HepG2 (cell line): ENCODE measurements at regions not wholly inside any gene's neighbourhood (a gene's known extent, or its start where the extent isn't known, plus 50 kb on each side); places are given as distances from the start of the nearest gene placed in this dataset.

Experiments used
- ATAC-seq: fragments of 200-7000 bp; cut with Tn5 transposase; 3 replicates; pipeline ENCODE4 v1.9.1; 2020; ENCODE audit warnings: mild to moderate bottlenecking, moderate library complexity
- BruUV-seq: library from RNA; stranded (reverse); fragments of 400-500 nt; replicated peaks from 2 replicates; lab custom pipeline; 2021; lab: Mats Ljungman, UMichigan
- CTCF ChIA-PET: fragments of 300-600 bp; formaldehyde crosslinking; extraction: SDS; loops from one replicate; lab custom pipeline; 2021; ENCODE audit warnings: low total read pairs, inconsistent platforms, low intra/inter-chr PET ratio; lab: Yijun Ruan, JAX
- POLR2A ChIA-PET: fragments of 350-600 bp; sonication (Branson Sonifier 250); formaldehyde crosslinking; loops from one replicate; lab custom pipeline; 2020; ENCODE audit warnings: antibody characterized with exemption, inconsistent platforms; lab: Yijun Ruan, JAX
- DNase-seq: peaks from one replicate; pipeline ENCODE4 v3.0.0-alpha.2; 2015; ENCODE audit warnings: low spot score
- FAIRE-seq: peaks from 3 replicates; lab custom pipeline; 2011; peaks lifted over from hg19 to GRCh38; lab: Jason Lieb, UNC
- H2AFZ ChIP-seq: one replicate; pipeline ENCODE4 v1.6.1; 2011; ENCODE audit warnings: low read length, inconsistent platforms
- H3K27ac ChIP-seq: fragments of 300-600 bp; 3 replicates; pipeline ENCODE4 v1.8.0; 2011; ENCODE audit warnings: mixed run types, mild to moderate bottlenecking, mixed read lengths, low read length, inconsistent platforms; ENCODE audit not compliant: insufficient read depth; ENCODE audit errors: extremely low read length
- H3K27me3 ChIP-seq, 2 experiments: fragments of 200-600 bp in 1 of 2; 2 replicates in 1 of 2; 3 replicates in 1 of 2; pipeline versions ENCODE4 v1.6.0 to v1.8.0; 2011; ENCODE audit warnings: low read length in 2 of 2, mild to moderate bottlenecking in 2 of 2, moderate library complexity in 2 of 2, inconsistent platforms in 1 of 2; ENCODE audit not compliant: insufficient read depth in 2 of 2, control insufficient read depth in 1 of 2
- H3K36me3 ChIP-seq, 2 experiments: fragments of 200-600 bp in 1 of 2; replicated peaks in 1 of 2; 2 replicates in 1 of 2; 3 replicates in 1 of 2; pipeline versions ENCODE4 v1.5.1 to v1.8.0; 2011; ENCODE audit warnings: low read length in 2 of 2, inconsistent platforms in 1 of 2; ENCODE audit not compliant: insufficient read depth in 2 of 2, control insufficient read depth in 1 of 2
- H3K4me1 ChIP-seq: 2 replicates; pipeline ENCODE4 v1.5.1; 2012; ENCODE audit warnings: low read length, inconsistent platforms; ENCODE audit not compliant: insufficient read depth
- H3K4me2 ChIP-seq: 2 replicates; pipeline ENCODE4 v1.6.0; 2011; ENCODE audit warnings: low read depth, low read length, inconsistent platforms
- H3K4me3 ChIP-seq, 3 experiments: fragments of 200-600 bp in 1 of 3; sonication (generic), shearing (Covaris generic) in 1 of 3; replicated peaks in 1 of 3; 2 replicates each; pipeline ENCODE4 v1.5.1; 2011 to 2016; ENCODE audit warnings: low read length in 3 of 3, inconsistent platforms in 2 of 3, low read depth in 2 of 3, mild to moderate bottlenecking in 2 of 3, control low read depth in 1 of 3, mixed read lengths in 1 of 3; ENCODE audit not compliant: insufficient read depth in 1 of 3
- H3K79me2 ChIP-seq: one replicate; pipeline ENCODE4 v1.6.1; 2011; ENCODE audit warnings: low read length, inconsistent platforms; ENCODE audit not compliant: insufficient read depth
- H3K9ac ChIP-seq: 2 replicates; pipeline ENCODE4 v1.6.0; 2011; ENCODE audit warnings: mild to moderate bottlenecking, low read depth, low read length, inconsistent platforms; ENCODE audit not compliant: insufficient read depth
- H3K9me3 ChIP-seq: 2 replicates; pipeline ENCODE4 v1.5.1; 2012; ENCODE audit warnings: mild to moderate bottlenecking, low read length
- H4K20me1 ChIP-seq: 2 replicates; pipeline ENCODE4 v1.6.0; 2011; ENCODE audit warnings: inconsistent platforms, mild to moderate bottlenecking, low read length, moderate library complexity; ENCODE audit not compliant: insufficient read depth
- BCL6 ChIP-seq: IDR thresholded peaks from 2 replicates; pipeline ENCODE4 v1.6.1; 2016; ENCODE audit warnings: missing genetic modification reagents, missing compliant biosample characterization
- CBFB ChIP-seq: sonication (generic); formaldehyde crosslinking; IDR thresholded peaks from 2 replicates; pipeline ENCODE4 v1.4.0; 2020; ENCODE audit warnings: missing genetic modification reagents
- CBX5 ChIP-seq: sonication (generic); formaldehyde crosslinking; IDR thresholded peaks from 2 replicates; pipeline ENCODE4 v1.4.0; 2020; ENCODE audit warnings: missing genetic modification reagents, borderline replicate concordance
- FOXK2 ChIP-seq: fragments of 450-650 bp; IDR thresholded peaks from 2 replicates; pipeline ENCODE4 v1.6.1; 2016
- GATAD2A ChIP-seq: IDR thresholded peaks from 2 replicates; pipeline ENCODE4 v1.6.1; 2016
- HOXA9 ChIP-seq: sonication (generic); formaldehyde crosslinking; IDR thresholded peaks from 2 replicates; pipeline ENCODE4 v1.8.1; 2022; ENCODE audit warnings: missing genetic modification reagents, mild to moderate bottlenecking, moderate library complexity, borderline replicate concordance
- PCBP2 ChIP-seq: fragments of 200-400 bp; formaldehyde crosslinking; optimal IDR thresholded peaks from 2 replicates; pipeline ENCODE3; 2018; ENCODE audit warnings: low read length, low read depth; ENCODE audit not compliant: poor library complexity, severe bottlenecking
- YEATS2 ChIP-seq: sonication (generic); formaldehyde crosslinking; IDR thresholded peaks from 2 replicates; pipeline ENCODE4 v1.4.0; 2020; ENCODE audit warnings: missing genetic modification reagents, borderline replicate concordance
- ZBTB46 ChIP-seq: sonication (generic); formaldehyde crosslinking; IDR thresholded peaks from 2 replicates; pipeline ENCODE4 v1.4.0; 2020; ENCODE audit warnings: mild to moderate bottlenecking, missing genetic modification reagents, borderline replicate concordance
- ZEB1 ChIP-seq: IDR thresholded peaks from 2 replicates; pipeline ENCODE4 v1.6.1; 2012; ENCODE audit warnings: mild to moderate bottlenecking, low read depth, inconsistent platforms; ENCODE audit not compliant: insufficient replicate concordance
- ZNF136 ChIP-seq: sonication (generic); formaldehyde crosslinking; IDR thresholded peaks from 2 replicates; pipeline ENCODE4 v1.8.1; 2022; ENCODE audit warnings: low read depth, mild to moderate bottlenecking, moderate library complexity, missing genetic modification reagents
- ZNF557 ChIP-seq: sonication (generic); formaldehyde crosslinking; IDR thresholded peaks from 2 replicates; pipeline ENCODE4 v1.4.0; 2020; ENCODE audit warnings: missing genetic modification reagents
- ZNF724P ChIP-seq: sonication (generic); formaldehyde crosslinking; IDR thresholded peaks from 2 replicates; pipeline ENCODE4 v1.8.0; 2022; ENCODE audit warnings: missing genetic modification reagents, borderline replicate concordance
- ZNF850 ChIP-seq: sonication (generic); formaldehyde crosslinking; conservative IDR thresholded peaks from 2 replicates; pipeline ENCODE4 v1.9.0; 2021; ENCODE audit warnings: mild to moderate bottlenecking, missing genetic modification reagents
- ZSCAN30 ChIP-seq: sonication (generic); formaldehyde crosslinking; IDR thresholded peaks from 2 replicates; pipeline ENCODE4 v1.5.0; 2020; ENCODE audit warnings: mild to moderate bottlenecking, missing genetic modification reagents
- WGBS: methylation state at CpG from one replicate; pipeline ENCODE4 v1.1.6; 2017; ENCODE audit warnings: low lambda C conversion rate; 5-methylcytosine and 5-hydroxymethylcytosine counted together
- in situ Hi-C: cut with HindIII; loops from 2 replicates; pipeline ENCODE4 v1.10.0; 2017; ENCODE audit warnings: low pct_unique_long_range_greater_than_20kb; ENCODE audit not compliant: extremely low pct_ligation_motif_present
- intact Hi-C: fragments of 100-400 bp; cut with micrococcal nuclease; formaldehyde crosslinking; loops from one replicate; pipeline ENCODE4 v1.10.0; 2022; ENCODE audit not compliant: unreplicated experiment
- TF ChIP-seq, protein P1 (sequence below): sonication (generic); formaldehyde crosslinking; IDR thresholded peaks from 2 replicates; pipeline ENCODE4 v1.5.0; 2020; ENCODE audit warnings: missing genetic modification reagents
- TF ChIP-seq, protein P2 (sequence below): sonication (generic); formaldehyde crosslinking; IDR thresholded peaks from 2 replicates; pipeline ENCODE4 v1.4.0; 2020; ENCODE audit warnings: missing genetic modification reagents, borderline replicate concordance
- TF ChIP-seq, protein P3 (sequence below): sonication (generic); formaldehyde crosslinking; IDR thresholded peaks from 2 replicates; pipeline ENCODE4 v1.9.0; 2022; ENCODE audit warnings: low read depth, missing genetic modification reagents

DNA sequence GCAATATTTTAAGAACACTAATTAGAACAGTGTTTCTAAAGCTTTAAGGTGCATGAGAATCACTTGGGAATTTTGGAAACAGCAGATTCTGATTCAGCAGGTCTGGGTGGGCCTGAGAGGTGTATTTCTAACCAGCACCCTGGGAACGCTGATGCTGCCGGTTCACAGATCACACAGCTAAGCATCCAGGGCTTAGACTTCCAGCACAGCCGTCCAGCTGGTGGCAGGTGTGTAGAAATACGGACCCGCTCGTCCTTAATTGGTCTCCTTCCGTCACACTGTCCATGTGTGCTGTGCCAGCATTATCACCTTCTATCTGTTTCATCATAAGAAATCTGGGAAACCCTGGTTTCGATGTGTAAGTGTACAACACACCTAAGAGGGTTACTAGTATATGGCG, 1029.0 kb downstream of the EFNB2 start:
- no peaks in the 10 kb centered on the region for H4K20me1 ChIP-seq
- ATAC-seq (no peak), FAIRE-seq (no peak), DNase-seq (no peak)
- no peak overlapping the region for H3K4me3 ChIP-seq
- BruUV-seq: no TSS peak
- intact Hi-C loops: no loop called here
- H2AFZ ChIP-seq: no peak overlapping the region
- no peak overlapping the region for H3K9ac ChIP-seq
- peaks cover 6% of the 10 kb centered on the region for H3K9me3 ChIP-seq
- no peaks in the 10 kb centered on the region for H3K36me3 ChIP-seq
- 13% methylated on average over 8 of the region's 9 CpGs for WGBS
- H3K79me2 ChIP-seq: no peaks in the 10 kb centered on the region
- POLR2A ChIA-PET: no interaction called here
- CTCF ChIA-PET: no interaction called here
- no peaks in the 10 kb centered on the region for H3K4me1 ChIP-seq
- H3K27ac ChIP-seq: no peak overlapping the region
- H3K4me2 ChIP-seq: no peak overlapping the region
- in situ Hi-C loops: no loop called here
- H3K27me3 ChIP-seq: no peaks in the 10 kb centered on the region
- TF ChIP-seq ZNF557 (CRISPR knock-in tag): no peak
- TF ChIP-seq, protein P1, sequence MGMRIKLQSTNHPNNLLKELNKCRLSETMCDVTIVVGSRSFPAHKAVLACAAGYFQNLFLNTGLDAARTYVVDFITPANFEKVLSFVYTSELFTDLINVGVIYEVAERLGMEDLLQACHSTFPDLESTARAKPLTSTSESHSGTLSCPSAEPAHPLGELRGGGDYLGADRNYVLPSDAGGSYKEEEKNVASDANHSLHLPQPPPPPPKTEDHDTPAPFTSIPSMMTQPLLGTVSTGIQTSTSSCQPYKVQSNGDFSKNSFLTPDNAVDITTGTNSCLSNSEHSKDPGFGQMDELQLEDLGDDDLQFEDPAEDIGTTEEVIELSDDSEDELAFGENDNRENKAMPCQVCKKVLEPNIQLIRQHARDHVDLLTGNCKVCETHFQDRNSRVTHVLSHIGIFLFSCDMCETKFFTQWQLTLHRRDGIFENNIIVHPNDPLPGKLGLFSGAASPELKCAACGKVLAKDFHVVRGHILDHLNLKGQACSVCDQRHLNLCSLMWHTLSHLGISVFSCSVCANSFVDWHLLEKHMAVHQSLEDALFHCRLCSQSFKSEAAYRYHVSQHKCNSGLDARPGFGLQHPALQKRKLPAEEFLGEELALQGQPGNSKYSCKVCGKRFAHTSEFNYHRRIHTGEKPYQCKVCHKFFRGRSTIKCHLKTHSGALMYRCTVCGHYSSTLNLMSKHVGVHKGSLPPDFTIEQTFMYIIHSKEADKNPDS (CRISPR knock-in tag): no peak
- TF ChIP-seq PCBP2: no peak
- TF ChIP-seq CBFB (CRISPR knock-in tag): no peak
- TF ChIP-seq ZNF724P (CRISPR knock-in tag): no peak
- TF ChIP-seq FOXK2: no peak
- no peak for TF ChIP-seq ZNF850
- TF ChIP-seq, protein P2, sequence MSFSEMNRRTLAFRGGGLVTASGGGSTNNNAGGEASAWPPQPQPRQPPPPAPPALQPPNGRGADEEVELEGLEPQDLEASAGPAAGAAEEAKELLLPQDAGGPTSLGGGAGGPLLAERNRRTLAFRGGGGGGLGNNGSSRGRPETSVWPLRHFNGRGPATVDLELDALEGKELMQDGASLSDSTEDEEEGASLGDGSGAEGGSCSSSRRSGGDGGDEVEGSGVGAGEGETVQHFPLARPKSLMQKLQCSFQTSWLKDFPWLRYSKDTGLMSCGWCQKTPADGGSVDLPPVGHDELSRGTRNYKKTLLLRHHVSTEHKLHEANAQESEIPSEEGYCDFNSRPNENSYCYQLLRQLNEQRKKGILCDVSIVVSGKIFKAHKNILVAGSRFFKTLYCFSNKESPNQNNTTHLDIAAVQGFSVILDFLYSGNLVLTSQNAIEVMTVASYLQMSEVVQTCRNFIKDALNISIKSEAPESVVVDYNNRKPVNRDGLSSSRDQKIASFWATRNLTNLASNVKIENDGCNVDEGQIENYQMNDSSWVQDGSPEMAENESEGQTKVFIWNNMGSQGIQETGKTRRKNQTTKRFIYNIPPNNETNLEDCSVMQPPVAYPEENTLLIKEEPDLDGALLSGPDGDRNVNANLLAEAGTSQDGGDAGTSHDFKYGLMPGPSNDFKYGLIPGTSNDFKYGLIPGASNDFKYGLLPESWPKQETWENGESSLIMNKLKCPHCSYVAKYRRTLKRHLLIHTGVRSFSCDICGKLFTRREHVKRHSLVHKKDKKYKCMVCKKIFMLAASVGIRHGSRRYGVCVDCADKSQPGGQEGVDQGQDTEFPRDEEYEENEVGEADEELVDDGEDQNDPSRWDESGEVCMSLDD: no peak
- no peak for TF ChIP-seq ZNF136 (CRISPR knock-in tag)
- TF ChIP-seq, protein P3, sequence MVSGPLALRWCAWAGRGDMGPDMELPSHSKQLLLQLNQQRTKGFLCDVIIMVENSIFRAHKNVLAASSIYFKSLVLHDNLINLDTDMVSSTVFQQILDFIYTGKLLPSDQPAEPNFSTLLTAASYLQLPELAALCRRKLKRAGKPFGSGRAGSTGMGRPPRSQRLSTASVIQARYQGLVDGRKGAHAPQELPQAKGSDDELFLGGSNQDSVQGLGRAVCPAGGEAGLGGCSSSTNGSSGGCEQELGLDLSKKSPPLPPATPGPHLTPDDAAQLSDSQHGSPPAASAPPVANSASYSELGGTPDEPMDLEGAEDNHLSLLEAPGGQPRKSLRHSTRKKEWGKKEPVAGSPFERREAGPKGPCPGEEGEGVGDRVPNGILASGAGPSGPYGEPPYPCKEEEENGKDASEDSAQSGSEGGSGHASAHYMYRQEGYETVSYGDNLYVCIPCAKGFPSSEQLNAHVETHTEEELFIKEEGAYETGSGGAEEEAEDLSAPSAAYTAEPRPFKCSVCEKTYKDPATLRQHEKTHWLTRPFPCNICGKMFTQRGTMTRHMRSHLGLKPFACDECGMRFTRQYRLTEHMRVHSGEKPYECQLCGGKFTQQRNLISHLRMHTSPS: no peak
- TF ChIP-seq ZEB1: no peak
- no peak for TF ChIP-seq BCL6 (CRISPR knock-in tag)
- no peak for TF ChIP-seq HOXA9 (CRISPR knock-in tag)
- no peak for TF ChIP-seq YEATS2 (CRISPR knock-in tag)
- TF ChIP-seq ZSCAN30: no peak
- TF ChIP-seq CBX5 (CRISPR knock-in tag): no peak
- no peak for TF ChIP-seq GATAD2A (CRISPR knock-in tag)
- no peak for TF ChIP-seq ZBTB46
